Smooth muscle cell (in vitro differentiated cells): ENCODE measurements at regions not wholly inside any gene's neighbourhood (a gene's known extent, or its start where the extent isn't known, plus 50 kb on each side); places are given as distances from the start of the nearest gene placed in this dataset.
"Not testable (repeated sequence)": the region's sequence is repeated elsewhere in the genome, so short reads cannot be mapped to it uniquely, and the experiment has no call there.

Experiments
- DNase-seq: peaks from one replicate; lab custom pipeline; 2025; ENCODE audit not compliant: unreplicated experiment; lab: John Stamatoyannopoulos, UW
- H2AFZ ChIP-seq: fragments of 200-600 bp; sonication (generic); 2 replicates; pipeline ENCODE4 v1.6.0; 2016; ENCODE audit warnings: antibody characterized with exemption, low read depth, mild to moderate bottlenecking
- H3F3A ChIP-seq: fragments of 200-600 bp; sonication (generic); 2 replicates; pipeline ENCODE4 v1.6.0; 2017; ENCODE audit warnings: antibody characterized with exemption, low read depth
- H3K27ac ChIP-seq: fragments of 200-600 bp; sonication (generic); 2 replicates; pipeline ENCODE4 v1.5.1; 2016; ENCODE audit warnings: low read depth, mild to moderate bottlenecking
- H3K27me3 ChIP-seq: fragments of 200-600 bp; sonication (generic); 2 replicates; pipeline ENCODE4 v1.6.1; 2016; ENCODE audit warnings: low read depth, mild to moderate bottlenecking
- H3K36me3 ChIP-seq: fragments of 200-600 bp; sonication (generic); 2 replicates; pipeline ENCODE4 v1.5.1; 2016; ENCODE audit warnings: low read depth
- H3K4me1 ChIP-seq: fragments of 200-600 bp; sonication (generic); 2 replicates; pipeline ENCODE4 v1.5.1; 2016; ENCODE audit warnings: low read depth
- H3K4me2 ChIP-seq: fragments of 200-600 bp; sonication (generic); 2 replicates; pipeline ENCODE4 v1.6.0; 2016; ENCODE audit warnings: mild to moderate bottlenecking
- H3K4me3 ChIP-seq: fragments of 200-600 bp; sonication (generic); 2 replicates; pipeline ENCODE4 v1.5.1; 2016; ENCODE audit warnings: mild to moderate bottlenecking
- H3K79me2 ChIP-seq: fragments of 200-600 bp; sonication (generic); 2 replicates; pipeline ENCODE4 v1.6.0; 2016; ENCODE audit warnings: low read depth, mild to moderate bottlenecking
- H3K9ac ChIP-seq: fragments of 200-600 bp; sonication (generic); 2 replicates; pipeline ENCODE4 v1.6.0; 2016; ENCODE audit warnings: low read depth
- H3K9me3 ChIP-seq: fragments of 200-600 bp; sonication (generic); replicated peaks from 2 replicates; pipeline ENCODE4 v1.5.1; 2016; ENCODE audit warnings: low read depth
- H4K20me1 ChIP-seq: fragments of 200-600 bp; sonication (generic); 2 replicates; pipeline ENCODE4 v1.6.0; 2016; ENCODE audit warnings: low read depth
- CTCF ChIP-seq: fragments of 200-600 bp; sonication (generic); IDR thresholded peaks from 2 replicates; pipeline ENCODE4 v1.5.1; 2017; ENCODE audit warnings: borderline replicate concordance, mild to moderate bottlenecking, antibody characterized with exemption; ENCODE audit not compliant: insufficient read depth, poor library complexity, severe bottlenecking
- WGBS: methylation state at CpG from one replicate; pipeline ENCODE4 v1.1.7; 2016; ENCODE audit warnings: low lambda C conversion rate; 5-methylcytosine and 5-hydroxymethylcytosine counted together

- Histone ChIP-seq H3K79me2 (no peaks in the 10 kb centered on the region), H3K4me2 (peak overlapping the region; percentile 13), H3K9ac (no peak overlapping the region), H3K27ac (peak overlapping the region; percentile 25), H3K36me3 (no peaks in the 10 kb centered on the region), H3K27me3 (no peaks in the 10 kb centered on the region), H3F3A (no peaks in the 10 kb centered on the region), H3K4me1 (peaks cover 3% of the 10 kb centered on the region), H4K20me1 (no peaks in the 10 kb centered on the region), H2AFZ (no peak overlapping the region), H3K4me3 (no peak overlapping the region), H3K9me3 (no peaks in the 10 kb centered on the region)
- WGBS, result 10% methylated on average over 2 of the region's 2 CpGs
- no peak for DNase-seq
- TF ChIP-seq CTCF, result no peak
These were observed 467.2 kb upstream of the ZNF337 start for GRCh38 chr20:26163890-26164289.

- not testable (repeated sequence) for H3K27ac ChIP-seq, H3K36me3 ChIP-seq, H3K27me3 ChIP-seq, H3K79me2 ChIP-seq, H3K4me3 ChIP-seq, H3K9me3 ChIP-seq, H3K4me2 ChIP-seq, H4K20me1 ChIP-seq, H2AFZ ChIP-seq, H3K4me1 ChIP-seq, H3F3A ChIP-seq, DNase-seq, H3K9ac ChIP-seq
- 95% methylated on average over 5 of the region's 5 CpGs for WGBS
These were observed 466.5 kb upstream of the ZNF337 start for GRCh38 chr20:26163151-26163550.

GRCh38 chr20:26161741-26162140 lies 465.1 kb upstream of the ZNF337 start:
- not testable (repeated sequence) for H3K27ac ChIP-seq, H3K27me3 ChIP-seq, H4K20me1 ChIP-seq, H3K4me1 ChIP-seq, DNase-seq, H3K36me3 ChIP-seq, H3K79me2 ChIP-seq, H3K4me2 ChIP-seq, H3K4me3 ChIP-seq, H3F3A ChIP-seq, H2AFZ ChIP-seq, H3K9ac ChIP-seq, H3K9me3 ChIP-seq
- 82% methylated on average over 3 of the region's 3 CpGs for WGBS

- not testable (repeated sequence) for H3K4me2 ChIP-seq, H3K36me3 ChIP-seq, H3K4me1 ChIP-seq, H3K27me3 ChIP-seq, H3K27ac ChIP-seq, H3K4me3 ChIP-seq, H2AFZ ChIP-seq, H3K79me2 ChIP-seq, H3K9ac ChIP-seq, DNase-seq, H4K20me1 ChIP-seq, H3K9me3 ChIP-seq, H3F3A ChIP-seq
- WGBS, result 14% methylated on average over 2 of the region's 2 CpGs
These were observed 464.3 kb upstream of the ZNF337 start for GRCh38 chr20:26160916-26161315.

- no peak overlapping the region for H3K9ac ChIP-seq
- no peak overlapping the region for H3K27ac ChIP-seq
- H3K4me1 ChIP-seq, result no peaks in the 10 kb centered on the region
- no peaks in the 10 kb centered on the region for H3K79me2 ChIP-seq
- H3K4me3 ChIP-seq, result no peak overlapping the region
- no peaks in the 10 kb centered on the region for H4K20me1 ChIP-seq
- TF ChIP-seq CTCF, result no peak
- no peaks in the 10 kb centered on the region for H3K9me3 ChIP-seq
- no peaks in the 10 kb centered on the region for H3K36me3 ChIP-seq
- H2AFZ ChIP-seq, result no peak overlapping the region
- no peak for DNase-seq
- no peak overlapping the region for H3K4me2 ChIP-seq
- H3K27me3 ChIP-seq, result no peaks in the 10 kb centered on the region
- H3F3A ChIP-seq, result no peaks in the 10 kb centered on the region
- WGBS, result 80% methylated on average over 3 of the region's 3 CpGs
These were observed 457.6 kb upstream of the ZNF337 start for GRCh38 chr20:26154224-26154623.
